NK-92 treated with Interleukin-12 subunit alpha and Interleukin-12 subunit beta, amount 100 ng/mL, for 24 hours (cell line): ENCODE measurements at regions not wholly inside any gene's neighbourhood (a gene's known extent, or its start where the extent isn't known, plus 50 kb on each side); places are given as distances from the start of the nearest gene placed in this dataset.
"Not testable (repeated sequence)": the region's sequence is repeated elsewhere in the genome, so short reads cannot be mapped to it uniquely, and the experiment has no call there.

ENCODE experiments used
- DNase-seq: peaks from one replicate; lab custom pipeline; 2025; lab: John Stamatoyannopoulos, UW

GRCh38 chr21:25234857-25235801 is 372.2 kb downstream of the MRPL39 start:
- DNase-seq, result no peak

DNA sequence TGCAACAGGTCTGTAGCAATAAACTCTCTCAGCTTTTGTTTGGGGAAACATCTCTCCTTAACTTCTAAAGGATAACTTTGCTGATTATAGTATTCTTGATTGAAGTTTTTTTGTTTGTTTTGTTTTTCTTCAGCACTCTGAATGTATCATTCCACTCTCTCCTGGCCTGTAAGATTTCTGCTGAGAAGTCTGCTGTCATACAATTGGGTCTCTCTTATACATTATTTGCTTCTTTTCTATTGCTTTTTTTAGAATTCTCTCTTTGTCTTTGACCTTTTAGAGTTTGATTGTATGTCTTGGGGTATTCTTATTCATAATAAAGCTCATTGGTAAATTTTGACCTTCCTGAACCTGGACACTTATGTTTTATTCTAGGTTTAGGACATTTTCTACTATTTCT is 386.3 kb downstream of the MRPL39 start:
- no peak for DNase-seq

DNA sequence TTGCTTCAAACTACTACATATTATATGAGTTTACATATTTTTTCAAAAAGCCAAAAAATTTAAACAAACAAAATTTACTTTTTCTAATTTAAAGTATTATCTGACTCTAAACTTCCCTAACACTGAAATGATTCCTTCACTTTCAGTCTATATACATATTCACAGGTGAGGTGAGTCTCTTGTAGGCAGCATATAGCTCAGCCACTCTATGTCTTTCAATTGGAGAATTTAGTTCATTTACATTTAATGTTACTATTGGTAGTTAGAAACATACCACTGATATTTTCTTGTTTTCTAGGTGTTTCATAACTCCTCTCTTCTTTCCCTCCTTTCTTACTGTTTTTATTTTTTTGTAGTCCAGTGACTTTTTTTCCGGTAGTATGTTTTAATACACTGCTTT is 387.1 kb downstream of the MRPL39 start:
- DNase-seq, result no peak

- no peak for DNase-seq
Observed at GRCh38 chr21:25215698-25216384, 391.4 kb downstream of the MRPL39 start.

DNA sequence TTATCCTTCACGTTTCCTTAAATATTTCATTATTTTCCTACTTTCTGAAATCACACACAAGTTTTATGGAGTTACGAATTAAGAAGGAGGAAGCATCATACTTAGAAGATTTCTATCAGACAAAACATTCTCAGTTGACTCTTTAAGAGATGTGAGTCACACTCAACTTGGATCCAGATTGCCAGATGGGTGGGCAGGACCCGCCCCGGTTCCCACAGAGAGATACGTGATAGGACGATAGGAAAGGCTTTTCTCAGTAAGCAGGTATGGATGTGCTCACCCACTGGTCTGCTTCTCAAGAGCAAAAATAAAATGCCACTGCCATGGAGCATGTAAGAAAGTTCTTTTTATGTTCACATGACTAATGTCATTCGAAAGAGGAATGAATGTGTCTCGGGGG is 392.6 kb downstream of the MRPL39 start:
- DNase-seq, result no peak

GRCh38 chr21:25199944-25200343 is 407.3 kb downstream of the MRPL39 start:
- DNase-seq, result no peak

- no peak for DNase-seq
Observed at GRCh38 chr21:25191141-25191540, 416.1 kb downstream of the MRPL39 start.

- no peak for DNase-seq
Observed at GRCh38 chr21:25189497-25189896, 417.8 kb downstream of the MRPL39 start.

- no peak for DNase-seq
Observed at GRCh38 chr21:25188677-25189079, 418.6 kb downstream of the MRPL39 start.

DNA sequence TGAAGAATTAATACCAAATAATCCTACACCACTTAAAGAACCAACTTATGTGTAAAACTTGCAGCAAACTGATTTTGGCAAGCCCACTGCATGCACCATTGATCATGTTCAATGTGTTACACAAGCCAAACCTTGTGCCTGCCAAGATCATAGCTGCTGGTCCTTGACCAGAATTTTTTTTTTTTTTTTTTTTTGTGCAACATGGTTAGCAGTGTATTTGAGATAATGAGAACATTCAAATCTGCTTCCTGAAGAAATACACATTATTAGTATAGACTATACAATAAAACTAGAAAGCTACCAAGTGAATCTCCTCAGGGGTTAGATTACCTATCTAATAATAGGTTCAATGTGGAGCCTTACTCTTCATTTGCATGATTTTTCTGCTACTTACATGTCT is 421.0 kb downstream of the MRPL39 start:
- DNase-seq, result no peak

GRCh38 chr21:25183577-25183976 is 423.7 kb downstream of the MRPL39 start:
- no peak for DNase-seq

GRCh38 chr21:25181690-25182089 is 425.6 kb downstream of the MRPL39 start:
- DNase-seq, result not testable (repeated sequence)

DNA sequence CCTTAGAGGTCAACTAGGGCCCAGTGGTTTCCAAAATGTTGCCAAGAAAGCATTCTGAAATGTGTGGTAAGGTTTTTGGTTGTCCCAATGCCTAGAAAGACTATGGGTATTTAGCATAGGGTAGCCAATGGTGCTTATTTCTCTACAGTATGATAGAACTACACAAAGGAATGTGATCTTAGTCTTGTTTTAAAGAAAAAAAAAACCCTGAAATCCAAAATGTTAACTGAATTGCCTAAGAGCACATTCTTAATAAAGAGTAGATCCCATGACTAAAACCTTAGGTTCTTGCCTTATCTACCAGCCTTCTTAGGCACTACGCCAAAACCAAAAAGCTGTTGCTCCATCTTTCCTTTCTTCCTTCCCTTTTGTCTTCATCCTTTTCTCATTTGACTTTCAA is 428.2 kb downstream of the MRPL39 start:
- DNase-seq, result no peak

DNA sequence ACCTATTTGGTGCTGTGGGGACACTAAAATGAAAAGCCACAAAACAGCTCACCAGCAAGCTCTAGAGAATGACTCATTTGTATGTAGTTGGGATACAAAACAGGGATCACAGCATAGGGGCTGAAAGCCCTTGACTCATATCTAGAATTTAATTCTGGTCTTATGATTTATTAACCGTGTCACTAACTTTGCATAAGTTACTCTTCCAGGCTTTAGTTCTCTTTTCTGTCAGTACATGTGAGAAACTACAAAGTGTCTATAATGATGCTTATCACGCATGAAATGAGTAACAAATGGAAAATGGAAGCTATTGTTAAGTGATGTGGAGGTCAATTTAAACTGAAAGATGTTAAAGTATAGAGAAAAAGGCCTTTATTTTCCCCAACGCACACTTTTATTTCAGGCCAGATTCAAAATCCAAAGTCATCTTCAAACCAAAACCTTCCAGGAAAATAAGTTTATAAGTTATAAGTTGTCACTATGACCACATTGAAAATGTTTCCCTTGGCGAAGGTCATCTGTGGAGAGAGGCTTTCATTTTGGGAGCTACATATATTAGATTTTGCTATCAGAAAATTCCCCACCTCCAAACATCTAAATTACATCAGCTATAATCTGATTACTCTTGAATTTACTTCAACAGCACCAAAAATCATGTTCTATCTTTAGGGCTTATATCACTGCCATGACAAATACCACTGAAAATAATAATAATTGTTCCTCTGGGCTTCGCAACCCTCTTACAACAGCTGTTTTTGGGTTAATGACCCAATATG is 430.5 kb downstream of the MRPL39 start:
- no peak for DNase-seq

GRCh38 chr21:25175938-25176337 is 431.3 kb downstream of the MRPL39 start:
- no peak for DNase-seq

DNA sequence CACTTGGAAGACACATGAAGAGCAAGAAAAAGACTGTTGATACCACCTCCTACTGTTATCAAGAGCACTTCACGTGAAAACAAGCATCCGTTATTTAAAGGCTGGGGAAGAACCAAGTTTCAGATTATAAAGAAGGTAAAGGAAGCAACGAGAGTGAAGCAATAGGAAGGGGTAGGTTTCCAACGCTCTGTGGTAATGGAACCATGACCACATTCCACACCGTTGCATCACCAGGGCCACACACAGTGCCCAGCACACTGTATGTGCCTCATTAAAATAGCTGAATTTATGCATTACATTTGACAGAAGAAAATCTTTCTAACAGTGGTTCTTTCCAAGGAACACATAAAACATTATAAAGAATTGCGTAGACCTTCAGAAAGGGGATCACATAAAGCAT is 435.8 kb downstream of the MRPL39 start:
- no peak for DNase-seq

- no peak for DNase-seq
Observed at GRCh38 chr21:25170681-25171080, 436.6 kb downstream of the MRPL39 start.

DNA sequence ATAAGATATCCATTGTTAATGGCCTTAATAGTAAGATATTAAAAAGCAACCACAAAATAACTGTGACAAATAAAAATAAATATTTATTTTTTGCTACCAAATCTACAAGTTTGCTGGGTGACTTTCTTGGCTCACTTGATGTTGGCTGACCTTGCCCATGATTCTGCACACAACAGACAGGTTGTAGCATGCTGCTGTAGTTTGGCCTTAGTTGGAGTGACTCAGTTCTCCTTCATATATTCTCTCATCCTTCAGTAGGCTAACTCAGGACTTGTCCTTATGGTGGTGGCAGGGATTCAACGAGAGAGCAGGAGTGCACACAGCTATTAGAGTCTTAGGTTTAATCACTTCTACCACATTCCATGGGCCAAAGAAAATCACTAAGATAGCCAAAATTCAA is 437.9 kb downstream of the MRPL39 start:
- DNase-seq, result no peak

DNA sequence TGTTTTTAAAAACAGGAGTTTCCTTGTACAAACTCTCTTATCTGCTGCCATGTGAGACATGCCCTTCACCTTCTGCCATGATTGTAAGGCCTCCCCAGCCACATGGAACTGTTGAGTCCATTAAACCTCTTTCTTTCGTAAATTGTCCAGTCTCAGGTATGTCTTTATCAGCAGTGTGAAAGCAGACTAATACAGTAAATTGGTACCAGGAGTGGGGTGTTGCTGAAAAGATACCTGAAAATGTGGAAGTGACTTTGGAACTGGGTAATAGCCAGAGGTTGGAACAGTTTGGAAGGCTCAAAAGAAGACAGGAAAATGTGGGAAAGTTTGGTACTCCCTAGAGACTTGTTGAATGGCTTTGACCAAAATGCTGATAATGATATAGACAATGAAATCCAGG is 440.4 kb downstream of the MRPL39 start:
- not testable (repeated sequence) for DNase-seq

DNA sequence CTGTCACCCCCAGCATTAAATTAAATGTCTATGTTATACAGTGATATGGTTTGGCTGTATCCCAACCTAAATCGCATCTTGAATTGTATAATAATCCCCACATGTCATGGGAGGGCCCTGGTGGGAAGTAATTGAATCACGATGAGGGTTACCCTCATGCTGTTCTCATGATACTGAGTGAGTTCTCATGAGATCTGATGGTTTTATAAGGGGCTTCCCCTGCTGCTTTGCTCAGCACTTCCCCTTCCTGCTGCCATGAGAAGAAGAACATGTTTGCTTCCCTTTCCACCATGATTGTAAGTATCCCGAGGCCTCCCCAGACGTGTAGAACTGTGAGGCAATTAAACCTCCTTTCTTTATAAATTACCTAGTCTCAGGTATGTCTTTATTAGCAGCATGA is 445.7 kb downstream of the MRPL39 start:
- DNase-seq, result no peak

DNA sequence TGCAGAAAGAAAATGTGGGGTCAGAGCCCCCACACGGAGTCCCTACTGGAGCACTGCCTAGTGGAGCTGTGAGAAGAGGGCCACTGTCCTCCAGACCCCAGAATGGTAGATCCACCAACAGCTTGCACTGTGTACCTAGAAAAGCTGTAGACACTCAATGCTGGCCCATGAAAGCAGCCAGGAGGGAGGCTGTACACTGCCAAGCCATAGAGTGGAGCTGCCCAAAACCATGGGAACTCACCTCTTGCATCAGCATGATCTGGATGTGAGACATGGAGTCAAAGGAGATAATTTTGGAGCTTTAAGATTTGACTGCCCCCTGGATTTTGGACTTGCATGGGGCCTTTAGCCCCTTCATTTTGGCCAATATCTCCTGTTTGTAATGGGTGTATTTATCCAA is 452.3 kb downstream of the MRPL39 start:
- DNase-seq, result not testable (repeated sequence)

DNA sequence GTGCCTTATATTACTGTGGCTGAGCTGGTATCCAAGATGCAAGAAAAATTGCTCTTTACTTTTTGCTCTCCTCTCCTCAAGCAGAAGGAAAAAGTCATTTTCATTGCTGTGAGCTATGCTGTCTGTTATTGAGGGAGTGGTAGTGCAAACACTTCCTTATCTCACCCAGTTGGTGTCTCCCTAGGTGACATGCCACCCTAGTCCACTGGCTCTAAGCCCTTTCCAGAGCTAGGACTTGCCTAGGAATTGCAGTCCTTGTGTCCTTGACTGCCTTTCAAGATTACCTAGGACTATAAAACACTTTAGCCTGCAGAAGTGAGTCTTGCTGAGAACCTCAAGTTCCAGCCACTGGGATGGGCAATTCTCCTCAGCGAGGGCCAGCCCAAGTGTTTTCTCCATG is 458.3 kb downstream of the MRPL39 start:
- no peak for DNase-seq

DNA sequence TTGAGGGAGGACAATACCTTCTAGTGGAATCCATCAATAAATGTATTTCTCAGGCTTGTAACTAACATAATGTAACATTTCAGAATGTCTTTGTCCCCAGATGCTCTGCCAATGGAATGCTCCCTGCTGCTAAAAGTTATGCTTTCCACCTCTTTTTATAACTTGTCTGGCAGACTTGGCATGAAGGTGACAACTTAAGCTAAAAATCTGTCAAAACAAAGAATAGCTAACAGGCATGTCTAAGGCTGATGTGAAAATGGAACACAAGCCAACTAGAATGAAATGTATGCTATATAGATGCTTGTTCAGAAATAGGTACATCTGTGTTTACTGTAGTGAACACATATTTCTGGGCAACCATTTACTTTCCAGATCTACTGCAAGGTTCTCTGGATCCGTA is 467.9 kb downstream of the MRPL39 start:
- DNase-seq, result no peak
